Fibroblast of the aortic adventitia (primary cell): ENCODE measurements at regions not wholly inside any gene's neighbourhood (a gene's known extent, or its start where the extent isn't known, plus 50 kb on each side); places are given as distances from the start of the nearest gene placed in this dataset.

Experiments used
- DNase-seq: peaks from one replicate; pipeline ENCODE4 v3.0.0-alpha.2; 2010; ENCODE audit warnings: low read depth
- H3K4me3 ChIP-seq: 2 replicates; pipeline ENCODE4 v1.5.1; 2011; ENCODE audit warnings: low read depth, mild to moderate bottlenecking, control low read depth, low read length, moderate library complexity
- CTCF ChIP-seq: IDR thresholded peaks from 2 replicates; pipeline ENCODE4 v1.5.1; 2011; ENCODE audit warnings: mild to moderate bottlenecking, low read length, control low read depth, inconsistent platforms; ENCODE audit not compliant: insufficient read depth

- TF ChIP-seq CTCF = no peak
- no peak for DNase-seq
- H3K4me3 ChIP-seq = no peak overlapping the region
These were observed 191.9 kb upstream of the SYNPR start for GRCh38 chr3:63086190-63086589.

- H3K4me3 ChIP-seq = no peak overlapping the region
- no peak for TF ChIP-seq CTCF
- no peak for DNase-seq
These were observed 188.9 kb upstream of the SYNPR start for GRCh38 chr3:63089007-63089750.

GRCh38 chr3:63089751-63090132, 188.4 kb upstream of the SYNPR start:
- TF ChIP-seq CTCF = no peak
- DNase-seq = no peak
- H3K4me3 ChIP-seq = no peak overlapping the region

GRCh38 chr3:63090656-63091055, 187.5 kb upstream of the SYNPR start:
- no peak for TF ChIP-seq CTCF
- no peak overlapping the region for H3K4me3 ChIP-seq
- DNase-seq = no peak

- DNase-seq = no peak
- no peak for TF ChIP-seq CTCF
- H3K4me3 ChIP-seq = no peak overlapping the region
These were observed 185.6 kb upstream of the SYNPR start for GRCh38 chr3:63092515-63092914.

GRCh38 chr3:63094642-63095408, 183.3 kb upstream of the SYNPR start:
- no peak overlapping the region for H3K4me3 ChIP-seq
- no peak for DNase-seq
- TF ChIP-seq CTCF = no peak
